Osteoblast (primary cell): ENCODE measurements at regions not wholly inside any gene's neighbourhood (a gene's known extent, or its start where the extent isn't known, plus 50 kb on each side); places are given as distances from the start of the nearest gene placed in this dataset.

Experiments
- DNase-seq: peaks from one replicate; pipeline ENCODE4 v3.0.0; 2011; ENCODE audit warnings: low spot score, mixed read lengths; ENCODE audit not compliant: insufficient read length; ENCODE audit errors: missing footprints
- H2AFZ ChIP-seq: 2 replicates; pipeline ENCODE4 v1.6.0; 2011; ENCODE audit warnings: mild to moderate bottlenecking, low read length
- H3K27ac ChIP-seq: 2 replicates; pipeline ENCODE4 v1.5.1; 2011; ENCODE audit warnings: mild to moderate bottlenecking, low read depth, low read length, moderate library complexity
- H3K27me3 ChIP-seq: 2 replicates; pipeline ENCODE4 v1.6.0; 2012; ENCODE audit warnings: mild to moderate bottlenecking, control low read depth, inconsistent platforms, low read length, moderate library complexity; ENCODE audit not compliant: insufficient read depth
- H3K36me3 ChIP-seq: 2 replicates; pipeline ENCODE4 v1.5.1; 2011; ENCODE audit warnings: mild to moderate bottlenecking, low read length, control low read depth, moderate library complexity; ENCODE audit not compliant: insufficient read depth
- H3K4me1 ChIP-seq: 2 replicates; pipeline ENCODE4 v1.5.1; 2011; ENCODE audit warnings: mild to moderate bottlenecking, low read length, control low read depth, moderate library complexity; ENCODE audit not compliant: insufficient read depth
- H3K4me2 ChIP-seq: 2 replicates; pipeline ENCODE4 v1.6.0; 2011; ENCODE audit warnings: mild to moderate bottlenecking, low read length; ENCODE audit not compliant: insufficient read depth
- H3K4me3 ChIP-seq: fragments of 200-600 bp; sonication (generic); 3 replicates; pipeline ENCODE4 v1.5.1; 2012; ENCODE audit warnings: mild to moderate bottlenecking, low read length, inconsistent platforms; ENCODE audit not compliant: insufficient read depth
- H3K79me2 ChIP-seq: 2 replicates; pipeline ENCODE4 v1.6.0; 2012; ENCODE audit warnings: mild to moderate bottlenecking, low read length, control low read depth, inconsistent platforms; ENCODE audit not compliant: insufficient read depth
- H3K9me3 ChIP-seq: 2 replicates; pipeline ENCODE4 v1.5.1; 2011; ENCODE audit warnings: low read depth, low read length, control low read depth
- H4K20me1 ChIP-seq: 2 replicates; pipeline ENCODE4 v1.6.0; 2012; ENCODE audit warnings: mild to moderate bottlenecking, low read length, control low read depth; ENCODE audit not compliant: insufficient read depth
- TF ChIP-seq, protein P1 (sequence below): IDR thresholded peaks from 2 replicates; pipeline ENCODE4 v1.5.1; 2011; ENCODE audit warnings: mild to moderate bottlenecking, low read depth, low read length, moderate library complexity; ENCODE audit errors: extremely low read depth

DNA sequence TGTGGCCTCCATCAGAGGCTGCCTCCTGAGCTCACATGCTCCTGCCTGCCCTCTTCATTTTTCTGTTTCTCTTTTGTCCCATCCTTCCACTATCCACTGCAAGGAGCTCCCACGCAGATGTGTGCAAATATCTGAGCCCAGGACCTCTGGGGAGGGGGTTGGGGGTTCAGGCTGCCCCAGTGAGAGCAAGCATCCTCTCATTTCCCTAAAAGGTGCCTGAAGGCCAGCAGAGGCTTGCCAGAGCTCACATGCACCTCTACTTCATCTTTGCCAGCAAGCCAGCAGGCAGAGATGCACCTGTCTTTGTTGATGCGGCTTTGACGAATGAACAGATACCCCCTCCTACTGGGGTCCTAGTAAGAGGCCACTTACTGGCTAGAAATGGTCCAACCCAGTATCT, 128.8 kb downstream of the FGF9 start:
- Histone ChIP-seq H2AFZ (no peak overlapping the region), H3K4me2 (no peak overlapping the region), H3K36me3 (no peaks in the 10 kb centered on the region), H3K27me3 (no peaks in the 10 kb centered on the region), H3K4me1 (no peaks in the 10 kb centered on the region), H3K79me2 (no peaks in the 10 kb centered on the region), H3K4me3 (no peak overlapping the region), H3K9me3 (no peaks in the 10 kb centered on the region), H3K27ac (no peak overlapping the region), H4K20me1 (no peaks in the 10 kb centered on the region)
- TF ChIP-seq, protein P1, sequence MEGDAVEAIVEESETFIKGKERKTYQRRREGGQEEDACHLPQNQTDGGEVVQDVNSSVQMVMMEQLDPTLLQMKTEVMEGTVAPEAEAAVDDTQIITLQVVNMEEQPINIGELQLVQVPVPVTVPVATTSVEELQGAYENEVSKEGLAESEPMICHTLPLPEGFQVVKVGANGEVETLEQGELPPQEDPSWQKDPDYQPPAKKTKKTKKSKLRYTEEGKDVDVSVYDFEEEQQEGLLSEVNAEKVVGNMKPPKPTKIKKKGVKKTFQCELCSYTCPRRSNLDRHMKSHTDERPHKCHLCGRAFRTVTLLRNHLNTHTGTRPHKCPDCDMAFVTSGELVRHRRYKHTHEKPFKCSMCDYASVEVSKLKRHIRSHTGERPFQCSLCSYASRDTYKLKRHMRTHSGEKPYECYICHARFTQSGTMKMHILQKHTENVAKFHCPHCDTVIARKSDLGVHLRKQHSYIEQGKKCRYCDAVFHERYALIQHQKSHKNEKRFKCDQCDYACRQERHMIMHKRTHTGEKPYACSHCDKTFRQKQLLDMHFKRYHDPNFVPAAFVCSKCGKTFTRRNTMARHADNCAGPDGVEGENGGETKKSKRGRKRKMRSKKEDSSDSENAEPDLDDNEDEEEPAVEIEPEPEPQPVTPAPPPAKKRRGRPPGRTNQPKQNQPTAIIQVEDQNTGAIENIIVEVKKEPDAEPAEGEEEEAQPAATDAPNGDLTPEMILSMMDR, result no peak
- DNase-seq, result no peak

DNA sequence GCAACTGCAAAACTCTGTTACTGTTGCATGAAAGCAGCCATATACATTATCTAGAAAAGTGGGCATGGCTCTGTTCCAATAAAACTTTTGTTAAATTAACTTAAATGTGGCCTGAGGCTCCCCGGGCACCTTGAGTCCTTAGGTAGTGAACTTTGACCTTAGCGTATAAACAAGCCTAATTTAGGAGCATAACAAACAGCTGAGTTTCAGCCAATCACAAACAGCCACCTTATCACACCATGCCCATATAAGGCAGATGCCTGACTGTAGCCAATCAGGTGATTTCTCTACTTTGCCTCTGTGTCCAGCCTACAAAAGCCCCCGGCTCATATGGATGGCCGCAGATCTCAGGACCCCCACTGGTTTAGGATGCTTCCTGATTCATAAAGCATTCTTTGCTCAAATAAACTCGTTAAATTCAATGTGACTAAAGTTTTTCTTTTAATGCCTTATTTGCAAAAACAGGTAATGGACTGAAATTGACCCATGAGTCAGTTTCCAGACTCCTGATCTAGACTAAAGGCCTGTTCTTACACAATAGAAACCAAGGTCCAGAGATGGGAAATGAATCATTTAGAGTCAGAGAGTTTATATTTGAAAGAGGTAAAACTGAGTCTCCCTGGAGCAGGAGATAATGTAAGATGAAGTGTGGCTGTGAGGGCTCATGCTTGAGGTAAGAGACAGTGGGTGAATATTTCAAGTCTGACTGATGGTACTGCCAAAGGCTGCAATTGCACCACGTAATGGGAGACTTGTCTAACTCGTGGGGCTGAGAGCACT, 130.2 kb downstream of the FGF9 start:
- H3K36me3 ChIP-seq, result no peaks in the 10 kb centered on the region
- H3K27ac ChIP-seq, result no peak overlapping the region
- H3K79me2 ChIP-seq, result no peaks in the 10 kb centered on the region
- H3K4me3 ChIP-seq, result no peak overlapping the region
- H3K9me3 ChIP-seq, result no peaks in the 10 kb centered on the region
- H3K4me1 ChIP-seq, result no peaks in the 10 kb centered on the region
- no peaks in the 10 kb centered on the region for H3K27me3 ChIP-seq
- no peak overlapping the region for H3K4me2 ChIP-seq
- H4K20me1 ChIP-seq, result no peaks in the 10 kb centered on the region
- H2AFZ ChIP-seq, result no peak overlapping the region
- TF ChIP-seq, protein P1, result no peak
- no peak for DNase-seq

DNA sequence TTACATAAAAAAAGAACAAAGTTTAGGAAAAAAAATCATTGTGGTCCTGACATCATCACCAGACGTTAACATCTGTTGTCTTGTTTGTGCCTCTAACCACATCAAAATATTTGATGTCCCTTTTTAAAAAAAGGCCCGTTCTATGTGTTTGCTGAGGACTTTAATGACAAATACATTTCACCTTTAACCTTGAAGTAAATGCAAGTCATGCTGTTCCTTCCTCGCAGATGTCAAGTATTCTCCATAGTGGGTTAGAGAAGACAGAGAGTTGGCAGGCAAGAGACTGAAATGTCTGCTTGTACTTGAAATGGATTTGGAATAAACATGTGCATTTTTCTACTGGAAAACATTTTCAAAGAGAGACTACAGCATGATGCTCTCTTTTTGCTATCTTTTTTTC, 134.9 kb downstream of the FGF9 start:
- Histone ChIP-seq H4K20me1 (no peaks in the 10 kb centered on the region), H3K4me2 (no peak overlapping the region), H3K9me3 (no peaks in the 10 kb centered on the region), H3K36me3 (no peaks in the 10 kb centered on the region), H3K79me2 (no peaks in the 10 kb centered on the region), H3K4me3 (no peak overlapping the region), H2AFZ (no peak overlapping the region), H3K4me1 (no peaks in the 10 kb centered on the region), H3K27me3 (no peaks in the 10 kb centered on the region), H3K27ac (no peak overlapping the region)
- DNase-seq, result no peak
- TF ChIP-seq, protein P1, result no peak

DNA sequence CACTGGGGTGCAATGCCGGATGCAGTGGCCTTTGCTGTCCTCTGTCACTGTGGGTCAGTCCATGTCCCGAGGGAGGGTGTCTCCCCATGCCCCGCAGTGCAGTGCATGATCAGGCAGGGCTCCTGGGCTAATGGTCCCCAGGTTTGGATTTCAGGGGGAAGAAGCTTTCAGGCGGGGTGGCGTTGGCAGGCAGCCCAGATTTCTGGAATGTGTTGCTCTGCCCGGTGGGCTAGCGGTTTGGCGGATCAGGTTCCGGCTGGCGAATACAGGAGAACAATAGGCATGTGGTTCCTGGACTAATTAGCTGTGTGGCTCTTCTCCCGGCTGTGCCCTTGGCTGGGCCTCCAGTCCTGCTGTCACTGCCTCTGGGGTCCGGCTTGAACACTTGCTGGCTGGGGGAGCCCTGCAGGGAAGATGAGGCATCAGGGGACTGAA, 141.3 kb downstream of the FGF9 start:
- Histone ChIP-seq H3K4me1 (no peaks in the 10 kb centered on the region), H3K9me3 (no peaks in the 10 kb centered on the region), H4K20me1 (no peaks in the 10 kb centered on the region), H3K27ac (no peak overlapping the region), H3K27me3 (no peaks in the 10 kb centered on the region), H3K79me2 (no peaks in the 10 kb centered on the region), H3K36me3 (no peaks in the 10 kb centered on the region), H2AFZ (no peak overlapping the region), H3K4me2 (no peak overlapping the region), H3K4me3 (no peak overlapping the region)
- TF ChIP-seq, protein P1, result no peak
- DNase-seq, result no peak
